ENCODE measurements at regions not wholly inside any gene's neighbourhood (a gene's known extent, or its start where the extent isn't known, plus 50 kb on each side); places are given as distances from the start of the nearest gene placed in this dataset.

- TF ChIP-seq, protein P1, sequence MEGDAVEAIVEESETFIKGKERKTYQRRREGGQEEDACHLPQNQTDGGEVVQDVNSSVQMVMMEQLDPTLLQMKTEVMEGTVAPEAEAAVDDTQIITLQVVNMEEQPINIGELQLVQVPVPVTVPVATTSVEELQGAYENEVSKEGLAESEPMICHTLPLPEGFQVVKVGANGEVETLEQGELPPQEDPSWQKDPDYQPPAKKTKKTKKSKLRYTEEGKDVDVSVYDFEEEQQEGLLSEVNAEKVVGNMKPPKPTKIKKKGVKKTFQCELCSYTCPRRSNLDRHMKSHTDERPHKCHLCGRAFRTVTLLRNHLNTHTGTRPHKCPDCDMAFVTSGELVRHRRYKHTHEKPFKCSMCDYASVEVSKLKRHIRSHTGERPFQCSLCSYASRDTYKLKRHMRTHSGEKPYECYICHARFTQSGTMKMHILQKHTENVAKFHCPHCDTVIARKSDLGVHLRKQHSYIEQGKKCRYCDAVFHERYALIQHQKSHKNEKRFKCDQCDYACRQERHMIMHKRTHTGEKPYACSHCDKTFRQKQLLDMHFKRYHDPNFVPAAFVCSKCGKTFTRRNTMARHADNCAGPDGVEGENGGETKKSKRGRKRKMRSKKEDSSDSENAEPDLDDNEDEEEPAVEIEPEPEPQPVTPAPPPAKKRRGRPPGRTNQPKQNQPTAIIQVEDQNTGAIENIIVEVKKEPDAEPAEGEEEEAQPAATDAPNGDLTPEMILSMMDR (conservative IDR thresholded peaks at IDR 0.05 in 1 of 2, IDR thresholded peaks at IDR 0.05 in 1 of 2; ENCODE audit: extremely low read depth in 1 of 2, insufficient read depth in 1 of 2, low read depth in 1 of 2, low read length in 2 of 2), result no peak
- no peak for TF ChIP-seq EZH2 (IDR thresholded peaks at IDR 0.05; ENCODE audit: borderline replicate concordance, low read length)
These were observed 950.6 kb downstream of the CNTNAP5 start for GRCh38 chr2:124975648-124976047.
